Fibroblast of peridontal ligament (primary cell): ENCODE measurements at regions not wholly inside any gene's neighbourhood (a gene's known extent, or its start where the extent isn't known, plus 50 kb on each side); places are given as distances from the start of the nearest gene placed in this dataset.
"Not testable (repeated sequence)": the region's sequence is repeated elsewhere in the genome, so short reads cannot be mapped to it uniquely, and the experiment has no call there.

ENCODE experiments used
- DNase-seq: peaks from one replicate; pipeline ENCODE4 v3.0.0-alpha.2; 2010; ENCODE audit errors: extremely low read depth

GRCh38 chr1:96183928-96184327 is 537.7 kb upstream of the PTBP2 start:
- DNase-seq, result no peak

GRCh38 chr1:96185181-96185580 is 536.4 kb upstream of the PTBP2 start:
- DNase-seq, result no peak

- peak; percentile 4 for DNase-seq
Observed at GRCh38 chr1:96187020-96187419, 534.6 kb upstream of the PTBP2 start.

- DNase-seq, result no peak
Observed at GRCh38 chr1:96191165-96191564, 530.4 kb upstream of the PTBP2 start.

- DNase-seq, result no peak
Observed at GRCh38 chr1:96206451-96206850, 515.1 kb upstream of the PTBP2 start.

GRCh38 chr1:96207936-96208335 is 513.6 kb upstream of the PTBP2 start:
- DNase-seq, result no peak

GRCh38 chr1:96208428-96208827 is 513.2 kb upstream of the PTBP2 start:
- no peak for DNase-seq

- no peak for DNase-seq
Observed at GRCh38 chr1:96210054-96210453, 511.5 kb upstream of the PTBP2 start.

GRCh38 chr1:96211202-96211601 is 510.4 kb upstream of the PTBP2 start:
- DNase-seq, result no peak

GRCh38 chr1:96214982-96215381 is 506.6 kb upstream of the PTBP2 start:
- peak; percentile 37 for DNase-seq

- no peak for DNase-seq
Observed at GRCh38 chr1:96220651-96221050, 500.9 kb upstream of the PTBP2 start.

- DNase-seq, result no peak
Observed at GRCh38 chr1:96222701-96223100, 498.9 kb upstream of the PTBP2 start.

- not testable (repeated sequence) for DNase-seq
Observed at GRCh38 chr1:96224229-96224628, 497.4 kb upstream of the PTBP2 start.

GRCh38 chr1:96233422-96233821 is 488.2 kb upstream of the PTBP2 start:
- peak; percentile 24 for DNase-seq

- no peak for DNase-seq
Observed at GRCh38 chr1:96234299-96234698, 487.3 kb upstream of the PTBP2 start.

GRCh38 chr1:96236156-96236739 is 485.3 kb upstream of the PTBP2 start:
- DNase-seq, result peak; percentile 92

GRCh38 chr1:96238426-96238825 is 483.2 kb upstream of the PTBP2 start:
- peak; percentile 23 for DNase-seq

- DNase-seq, result no peak
Observed at GRCh38 chr1:96240438-96240837, 481.1 kb upstream of the PTBP2 start.

GRCh38 chr1:96253246-96254035 is 468.1 kb upstream of the PTBP2 start:
- DNase-seq, result peak; percentile 90

GRCh38 chr1:96256130-96256790 is 465.3 kb upstream of the PTBP2 start:
- DNase-seq, result peak; percentile 49

GRCh38 chr1:96259399-96259798 is 462.2 kb upstream of the PTBP2 start:
- no peak for DNase-seq

- DNase-seq, result peak; percentile 77
Observed at GRCh38 chr1:96281491-96281890, 440.1 kb upstream of the PTBP2 start.

- no peak for DNase-seq
Observed at GRCh38 chr1:96290033-96290432, 431.6 kb upstream of the PTBP2 start.
